Esophagus (tissue), 2 donors: ENCODE measurements at regions not wholly inside any gene's neighbourhood (a gene's known extent, or its start where the extent isn't known, plus 50 kb on each side); places are given as distances from the start of the nearest gene placed in this dataset.

Source experiments
- H3K27ac ChIP-seq, 2 donors: one replicate each; pipeline ENCODE4 v1.5.1; 2013; ENCODE audit warnings: low read depth in 2 of 2, mild to moderate bottlenecking in 2 of 2, inconsistent platforms in 1 of 2, low read length in 1 of 2, moderate library complexity in 1 of 2
- H3K27me3 ChIP-seq, 2 donors: one replicate each; pipeline ENCODE4 v1.6.1; 2013; ENCODE audit warnings: low read length in 2 of 2, control low read depth in 1 of 2, mild to moderate bottlenecking in 1 of 2; ENCODE audit not compliant: insufficient read depth in 2 of 2, control insufficient read depth in 1 of 2
- H3K36me3 ChIP-seq, 2 donors: one replicate each; pipeline ENCODE4 v1.6.1; 2013; ENCODE audit warnings: low read length in 1 of 2; ENCODE audit not compliant: control insufficient read depth in 2 of 2, insufficient read depth in 2 of 2
- H3K4me1 ChIP-seq, 2 donors: one replicate each; pipeline ENCODE4 v1.6.1; 2013; ENCODE audit warnings: low read length in 1 of 2; ENCODE audit not compliant: control insufficient read depth in 2 of 2, insufficient read depth in 2 of 2
- H3K4me3 ChIP-seq, 2 donors: one replicate each; pipeline ENCODE4 v1.5.1; 2013; ENCODE audit warnings: low read length in 2 of 2, mild to moderate bottlenecking in 2 of 2, low read depth in 1 of 2, moderate library complexity in 1 of 2
- H3K9me3 ChIP-seq, 2 donors: one replicate each; pipeline ENCODE4 v1.6.1; 2013; ENCODE audit warnings: mild to moderate bottlenecking in 2 of 2, low read depth in 1 of 2, low read length in 1 of 2, moderate library complexity in 1 of 2; ENCODE audit not compliant: control insufficient read depth in 2 of 2, insufficient read depth in 1 of 2
- WGBS, 2 donors: extraction: QIAGEN DNeasy Blood & Tissue Kit; methylation state at CpG; one replicate each; pipeline ENCODE4 v1.1.7; 2013; 5-methylcytosine and 5-hydroxymethylcytosine counted together
- donor health status: healthy with polysubstance abuse.
- donor health status: Bipolar disorder and iron deficiency.

DNA sequence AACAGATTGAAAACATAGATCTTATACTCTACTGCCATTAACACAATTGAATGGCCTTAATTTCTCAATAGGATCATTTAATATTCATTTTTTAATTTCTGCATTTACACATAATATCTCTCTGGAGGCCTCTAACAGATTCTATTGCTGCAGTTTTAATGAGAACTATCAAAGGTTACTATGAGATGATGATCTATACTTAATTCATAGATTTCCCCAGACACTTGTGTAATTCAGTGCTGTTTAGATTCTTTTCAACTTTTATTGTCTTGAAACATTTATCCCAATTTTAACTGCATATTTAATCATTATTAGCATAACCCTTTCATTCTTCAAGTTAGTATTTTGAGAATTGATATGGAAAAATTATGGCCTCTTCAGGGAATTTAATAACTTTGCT, 1056.5 kb upstream of the CDH8 start:
- no peaks in the 10 kb centered on the region for H3K36me3 ChIP-seq
- no peaks in the 10 kb centered on the region for H3K9me3 ChIP-seq
- no peak overlapping the region for H3K4me3 ChIP-seq
- H3K27ac ChIP-seq: no peak overlapping the region
- no peaks in the 10 kb centered on the region for H3K4me1 ChIP-seq
- no peaks in the 10 kb centered on the region for H3K27me3 ChIP-seq

DNA sequence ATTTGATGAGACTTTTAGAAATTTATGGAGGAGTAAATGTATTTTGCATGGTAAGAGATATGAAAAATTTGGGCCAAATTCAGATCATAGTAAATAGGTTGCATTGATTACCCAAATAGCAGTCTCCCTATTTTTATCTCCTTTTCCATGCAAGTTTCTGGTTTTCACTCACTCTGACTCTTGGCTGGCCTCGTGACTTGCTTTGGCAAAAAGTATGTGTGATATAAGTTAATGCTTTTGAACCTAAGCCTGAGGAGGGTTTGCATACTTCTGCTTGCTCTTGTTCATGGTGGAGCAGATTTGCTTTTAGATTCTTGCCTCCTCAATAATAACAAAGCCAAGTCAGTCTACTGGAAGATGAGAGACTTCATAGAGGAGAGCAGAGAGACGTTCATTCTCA, 1045.9 kb upstream of the CDH8 start:
- H3K4me3 ChIP-seq: no peak overlapping the region
- no peaks in the 10 kb centered on the region for H3K9me3 ChIP-seq
- H3K27ac ChIP-seq: no peak overlapping the region
- no peaks in the 10 kb centered on the region for H3K27me3 ChIP-seq
- H3K4me1 ChIP-seq: no peaks in the 10 kb centered on the region
- WGBS, 2 donors: 65 to 78% methylated on average over 2 of the region's 2 CpGs
- no peaks in the 10 kb centered on the region for H3K36me3 ChIP-seq

GRCh38 chr16:63080746-63081145, 1044.5 kb upstream of the CDH8 start:
- Histone ChIP-seq H3K36me3 (no peaks in the 10 kb centered on the region), H3K9me3 (no peaks in the 10 kb centered on the region), H3K4me3 (no peak overlapping the region), H3K27me3 (no peaks in the 10 kb centered on the region), H3K27ac (no peak overlapping the region), H3K4me1 (no peaks in the 10 kb centered on the region)
- WGBS, 2 donors: 43 to 47% methylated on average over 1 of the region's 1 CpG

GRCh38 chr16:63069047-63069446, 1032.8 kb upstream of the CDH8 start:
- H3K9me3 ChIP-seq: no peaks in the 10 kb centered on the region
- no peaks in the 10 kb centered on the region for H3K27me3 ChIP-seq
- H3K36me3 ChIP-seq: no peaks in the 10 kb centered on the region
- H3K4me1 ChIP-seq: no peaks in the 10 kb centered on the region
- 55 to 64% methylated on average over 4 of the region's 4 CpGs for WGBS, 2 donors
- H3K4me3 ChIP-seq: no peak overlapping the region
- H3K27ac ChIP-seq: no peak overlapping the region

DNA sequence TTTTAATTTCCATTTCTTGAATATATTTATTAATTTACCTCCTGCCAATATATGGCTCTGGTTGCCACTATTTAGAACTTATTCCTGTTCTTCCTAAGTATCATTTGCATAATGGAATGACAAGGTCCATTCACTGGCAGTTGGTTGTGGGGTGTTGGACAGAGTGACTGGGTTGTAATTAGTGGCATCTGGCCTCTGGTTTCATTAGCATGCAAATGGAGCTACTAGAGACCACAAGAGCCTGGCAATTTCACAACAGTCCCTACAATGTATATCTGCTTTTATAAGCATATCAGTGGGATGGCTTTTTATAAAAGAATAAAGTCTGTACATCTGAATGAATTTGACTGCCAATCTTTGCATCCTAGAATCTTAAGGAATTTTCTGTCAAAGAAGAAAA, 1030.9 kb upstream of the CDH8 start:
- no peak overlapping the region for H3K4me3 ChIP-seq
- no peaks in the 10 kb centered on the region for H3K4me1 ChIP-seq
- no peaks in the 10 kb centered on the region for H3K9me3 ChIP-seq
- no peaks in the 10 kb centered on the region for H3K36me3 ChIP-seq
- no peaks in the 10 kb centered on the region for H3K27me3 ChIP-seq
- H3K27ac ChIP-seq: no peak overlapping the region

- no peak overlapping the region for H3K4me3 ChIP-seq
- WGBS, 2 donors: 67 to 73% methylated on average over 3 of the region's 3 CpGs
- H3K27me3 ChIP-seq: no peaks in the 10 kb centered on the region
These were observed 1030.3 kb upstream of the CDH8 start for GRCh38 chr16:63066552-63066951.

GRCh38 chr16:63061319-63061718, 1025.1 kb upstream of the CDH8 start:
- Histone ChIP-seq H3K9me3 (peaks cover 0 to 4% of the 10 kb centered on the region in 2 donors), H3K27me3 (no peaks in the 10 kb centered on the region), H3K36me3 (no peaks in the 10 kb centered on the region), H3K4me3 (no peak overlapping the region), H3K4me1 (no peaks in the 10 kb centered on the region), H3K27ac (no peak overlapping the region)
- 85 to 87% methylated on average over 10 of the region's 10 CpGs for WGBS, 2 donors

More at GRCh38 chr16:63066552-63066951, 1030.3 kb upstream of the CDH8 start:
- no peaks in the 10 kb centered on the region for H3K9me3 ChIP-seq
- no peaks in the 10 kb centered on the region for H3K4me1 ChIP-seq
- H3K36me3 ChIP-seq: no peaks in the 10 kb centered on the region
- no peak overlapping the region for H3K27ac ChIP-seq

DNA sequence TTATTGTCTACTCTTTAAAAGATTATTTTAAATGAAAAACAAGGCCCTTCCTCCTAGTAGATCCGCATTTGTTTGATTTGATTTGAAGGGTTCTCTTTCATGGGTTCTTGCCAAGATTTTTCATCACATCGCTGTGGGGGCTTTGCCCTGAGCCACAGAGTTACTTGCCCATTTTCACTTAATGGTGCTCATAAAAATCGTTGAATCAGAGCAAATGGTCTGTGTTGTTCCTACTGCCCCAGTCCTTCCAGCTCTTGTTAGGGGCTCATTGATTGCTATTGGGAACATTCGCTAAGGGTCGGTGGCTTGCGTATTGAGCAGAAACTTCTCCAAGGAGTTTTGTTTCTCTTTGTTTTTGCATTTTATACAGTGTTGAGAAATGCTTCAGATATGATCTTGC, 1023.4 kb upstream of the CDH8 start:
- WGBS, 2 donors: 88 to 92% methylated on average over 6 of the region's 6 CpGs
- Histone ChIP-seq H3K4me1 (no peaks in the 10 kb centered on the region), H3K9me3 (peaks cover 0 to 4% of the 10 kb centered on the region in 2 donors), H3K4me3 (no peak overlapping the region), H3K27ac (no peak overlapping the region), H3K36me3 (no peaks in the 10 kb centered on the region), H3K27me3 (no peaks in the 10 kb centered on the region)

- Histone ChIP-seq H3K4me3 (no peak overlapping the region), H3K4me1 (no peaks in the 10 kb centered on the region), H3K36me3 (no peaks in the 10 kb centered on the region), H3K27ac (no peak overlapping the region), H3K27me3 (no peaks in the 10 kb centered on the region), H3K9me3 (peaks cover 0 to 4% of the 10 kb centered on the region in 2 donors)
- 80 to 83% methylated on average over 3 of the region's 3 CpGs for WGBS, 2 donors
These were observed 1021.1 kb upstream of the CDH8 start for GRCh38 chr16:63057341-63057740.

- Histone ChIP-seq H3K4me1 (no peaks in the 10 kb centered on the region), H3K27me3 (no peaks in the 10 kb centered on the region), H3K27ac (no peak overlapping the region), H3K36me3 (no peaks in the 10 kb centered on the region), H3K4me3 (no peak overlapping the region), H3K9me3 (no peaks in the 10 kb centered on the region)
- 88 to 90% methylated on average over 1 of the region's 1 CpG for WGBS, 2 donors
These were observed 1014.2 kb upstream of the CDH8 start for GRCh38 chr16:63050391-63050790.
